ENCODE measurements at regions not wholly inside any gene's neighbourhood (a gene's known extent, or its start where the extent isn't known, plus 50 kb on each side); places are given as distances from the start of the nearest gene placed in this dataset.

DNA sequence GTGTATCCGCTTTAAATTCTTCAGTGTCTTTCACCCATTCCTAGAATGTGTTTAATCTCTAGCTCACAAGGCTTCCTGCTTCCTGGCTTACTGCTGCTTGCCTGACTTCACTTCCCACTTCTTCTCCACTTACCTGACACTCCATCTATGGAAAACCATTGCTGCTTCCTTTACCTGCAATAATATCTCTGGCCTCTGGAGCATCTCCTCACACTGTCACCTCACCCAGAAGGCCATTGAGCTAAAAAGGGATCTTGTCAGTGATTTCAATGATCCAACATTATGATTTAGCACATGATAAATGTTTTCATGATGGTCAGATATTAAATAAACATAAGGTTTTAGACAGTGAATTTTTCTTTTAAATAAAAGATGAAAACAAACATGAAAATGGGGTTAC is 281.1 kb downstream of the MRPS30 start:
- no peaks in the 10 kb centered on the region for H3K9me3 ChIP-seq (ENCODE audit: low read depth, low read length)
- H2AFZ ChIP-seq (ENCODE audit: low read length) = no peak overlapping the region
- H3K4me2 ChIP-seq (ENCODE audit: insufficient read depth, low read length) = no peak overlapping the region
- H3K4me3 ChIP-seq (ENCODE audit: insufficient read depth, low read length) = no peak overlapping the region
- TF ChIP-seq, protein P1, sequence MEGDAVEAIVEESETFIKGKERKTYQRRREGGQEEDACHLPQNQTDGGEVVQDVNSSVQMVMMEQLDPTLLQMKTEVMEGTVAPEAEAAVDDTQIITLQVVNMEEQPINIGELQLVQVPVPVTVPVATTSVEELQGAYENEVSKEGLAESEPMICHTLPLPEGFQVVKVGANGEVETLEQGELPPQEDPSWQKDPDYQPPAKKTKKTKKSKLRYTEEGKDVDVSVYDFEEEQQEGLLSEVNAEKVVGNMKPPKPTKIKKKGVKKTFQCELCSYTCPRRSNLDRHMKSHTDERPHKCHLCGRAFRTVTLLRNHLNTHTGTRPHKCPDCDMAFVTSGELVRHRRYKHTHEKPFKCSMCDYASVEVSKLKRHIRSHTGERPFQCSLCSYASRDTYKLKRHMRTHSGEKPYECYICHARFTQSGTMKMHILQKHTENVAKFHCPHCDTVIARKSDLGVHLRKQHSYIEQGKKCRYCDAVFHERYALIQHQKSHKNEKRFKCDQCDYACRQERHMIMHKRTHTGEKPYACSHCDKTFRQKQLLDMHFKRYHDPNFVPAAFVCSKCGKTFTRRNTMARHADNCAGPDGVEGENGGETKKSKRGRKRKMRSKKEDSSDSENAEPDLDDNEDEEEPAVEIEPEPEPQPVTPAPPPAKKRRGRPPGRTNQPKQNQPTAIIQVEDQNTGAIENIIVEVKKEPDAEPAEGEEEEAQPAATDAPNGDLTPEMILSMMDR (IDR thresholded peaks at IDR 0.05; ENCODE audit: extremely low read depth, low read depth, low read length) = no peak
- H3K4me1 ChIP-seq (ENCODE audit: insufficient read depth, low read length) = no peaks in the 10 kb centered on the region
- no peaks in the 10 kb centered on the region for H3K27me3 ChIP-seq (ENCODE audit: insufficient read depth, low read length)
- no peaks in the 10 kb centered on the region for H4K20me1 ChIP-seq (ENCODE audit: insufficient read depth, low read length)
- DNase-seq (ENCODE audit: insufficient read length, low spot score, missing footprints) = no peak
- no peaks in the 10 kb centered on the region for H3K36me3 ChIP-seq (ENCODE audit: insufficient read depth, low read length)
- H3K27ac ChIP-seq (ENCODE audit: low read depth, low read length) = no peak overlapping the region
- no peaks in the 10 kb centered on the region for H3K79me2 ChIP-seq (ENCODE audit: insufficient read depth, low read length)

DNA sequence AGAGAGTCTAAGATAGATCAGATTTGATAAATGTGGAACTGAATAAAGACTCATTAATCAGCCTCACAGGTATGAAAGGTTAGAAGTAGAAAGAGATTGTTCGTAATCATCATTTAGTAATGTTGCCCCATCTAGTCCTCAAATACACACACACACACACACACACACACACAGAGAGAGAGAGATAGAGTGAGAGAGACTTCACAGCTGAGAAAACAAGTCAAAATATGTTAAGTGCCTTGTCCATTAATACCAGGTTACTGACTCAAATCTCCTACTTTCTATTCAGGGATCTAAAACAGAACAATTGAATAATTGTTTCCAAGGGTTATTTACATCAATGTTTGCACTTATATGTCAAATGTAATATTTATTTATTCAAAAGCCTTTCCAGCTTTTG is 284.6 kb downstream of the MRPS30 start:
- Histone ChIP-seq H3K9me3 (ENCODE audit: low read depth, low read length) (peaks cover 3% of the 10 kb centered on the region), H4K20me1 (ENCODE audit: insufficient read depth, low read length) (no peaks in the 10 kb centered on the region), H3K4me2 (ENCODE audit: insufficient read depth, low read length) (no peak overlapping the region), H3K79me2 (ENCODE audit: insufficient read depth, low read length) (no peaks in the 10 kb centered on the region), H3K4me1 (ENCODE audit: insufficient read depth, low read length) (no peaks in the 10 kb centered on the region), H3K36me3 (ENCODE audit: insufficient read depth, low read length) (no peaks in the 10 kb centered on the region), H2AFZ (ENCODE audit: low read length) (no peak overlapping the region), H3K4me3 (ENCODE audit: insufficient read depth, low read length) (no peak overlapping the region), H3K27ac (ENCODE audit: low read depth, low read length) (no peak overlapping the region), H3K27me3 (ENCODE audit: insufficient read depth, low read length) (no peaks in the 10 kb centered on the region)
- TF ChIP-seq, protein P1 (IDR thresholded peaks at IDR 0.05; ENCODE audit: extremely low read depth, low read depth, low read length) = no peak
- DNase-seq (ENCODE audit: insufficient read length, low spot score, missing footprints) = no peak

DNA sequence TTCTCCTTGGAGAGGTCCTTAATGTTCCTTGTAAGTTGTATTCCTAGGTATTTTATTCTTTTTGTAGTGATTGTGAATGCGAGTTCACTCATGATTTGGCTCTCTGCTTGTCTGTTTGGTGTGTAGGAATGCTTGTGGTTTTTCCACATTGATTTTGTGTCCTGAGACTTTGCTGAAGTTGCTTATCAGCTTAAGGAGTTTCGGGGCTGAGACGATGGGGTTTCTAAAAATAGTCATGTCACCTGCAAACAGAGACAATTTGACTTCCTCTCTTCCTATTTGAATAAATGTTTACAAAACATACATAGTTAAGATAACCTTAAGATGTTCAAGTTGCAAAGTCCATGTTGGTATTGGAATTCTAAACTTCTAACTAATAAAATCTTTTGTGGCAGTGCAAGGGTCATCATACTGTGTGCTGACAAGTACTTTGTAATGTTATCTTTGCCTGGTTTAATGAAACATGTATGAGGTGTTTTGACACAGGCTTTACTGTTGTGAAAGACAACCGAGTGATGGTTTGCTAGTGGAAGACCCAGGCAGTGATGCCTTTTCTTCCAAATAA is 286.2 kb downstream of the MRPS30 start:
- no peak overlapping the region for H3K27ac ChIP-seq (ENCODE audit: low read depth, low read length)
- H4K20me1 ChIP-seq (ENCODE audit: insufficient read depth, low read length) = no peaks in the 10 kb centered on the region
- H3K9me3 ChIP-seq (ENCODE audit: low read depth, low read length) = peaks cover 3% of the 10 kb centered on the region
- no peak overlapping the region for H3K4me2 ChIP-seq (ENCODE audit: insufficient read depth, low read length)
- no peaks in the 10 kb centered on the region for H3K27me3 ChIP-seq (ENCODE audit: insufficient read depth, low read length)
- H3K4me1 ChIP-seq (ENCODE audit: insufficient read depth, low read length) = no peaks in the 10 kb centered on the region
- no peak overlapping the region for H3K4me3 ChIP-seq (ENCODE audit: insufficient read depth, low read length)
- DNase-seq (ENCODE audit: insufficient read length, low spot score, missing footprints) = no peak
- TF ChIP-seq, protein P1 (IDR thresholded peaks at IDR 0.05; ENCODE audit: extremely low read depth, low read depth, low read length) = no peak
- no peak overlapping the region for H2AFZ ChIP-seq (ENCODE audit: low read length)
- no peaks in the 10 kb centered on the region for H3K36me3 ChIP-seq (ENCODE audit: insufficient read depth, low read length)
- H3K79me2 ChIP-seq (ENCODE audit: insufficient read depth, low read length) = no peaks in the 10 kb centered on the region

DNA sequence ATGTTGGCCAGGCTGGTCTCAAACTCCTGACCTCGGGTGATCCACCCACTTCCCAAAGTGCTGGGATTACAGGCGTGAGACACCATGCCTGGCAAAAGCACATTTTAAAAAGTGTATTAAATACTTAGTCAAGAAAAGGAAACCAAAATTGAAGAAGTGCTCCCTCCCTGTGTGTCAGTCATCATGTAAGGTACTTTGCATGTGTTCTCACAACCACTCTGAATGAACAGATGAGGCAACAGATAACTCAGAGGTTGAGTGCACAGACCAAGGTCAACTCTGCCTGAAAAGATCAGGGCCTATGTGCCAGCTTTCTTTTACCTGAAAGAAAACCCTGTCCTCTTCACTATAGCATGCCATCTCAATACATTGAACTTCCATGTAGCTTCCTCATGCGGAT is 289.7 kb downstream of the MRPS30 start:
- Histone ChIP-seq H3K9me3 (ENCODE audit: low read depth, low read length) (peaks cover 3% of the 10 kb centered on the region), H4K20me1 (ENCODE audit: insufficient read depth, low read length) (no peaks in the 10 kb centered on the region), H3K36me3 (ENCODE audit: insufficient read depth, low read length) (no peaks in the 10 kb centered on the region), H3K79me2 (ENCODE audit: insufficient read depth, low read length) (no peaks in the 10 kb centered on the region), H3K4me1 (ENCODE audit: insufficient read depth, low read length) (no peaks in the 10 kb centered on the region), H3K27me3 (ENCODE audit: insufficient read depth, low read length) (no peaks in the 10 kb centered on the region), H3K27ac (ENCODE audit: low read depth, low read length) (no peak overlapping the region), H3K4me2 (ENCODE audit: insufficient read depth, low read length) (no peak overlapping the region), H3K4me3 (ENCODE audit: insufficient read depth, low read length) (no peak overlapping the region), H2AFZ (ENCODE audit: low read length) (no peak overlapping the region)
- TF ChIP-seq, protein P1 (IDR thresholded peaks at IDR 0.05; ENCODE audit: extremely low read depth, low read depth, low read length) = no peak
- no peak for DNase-seq (ENCODE audit: insufficient read length, low spot score, missing footprints)
